ENCODE measurements at regions not wholly inside any gene's neighbourhood (a gene's known extent, or its start where the extent isn't known, plus 50 kb on each side); places are given as distances from the start of the nearest gene placed in this dataset.
A peak's percentile ranks its signal among the peaks of the same experiment; 100 is the strongest.

DNA sequence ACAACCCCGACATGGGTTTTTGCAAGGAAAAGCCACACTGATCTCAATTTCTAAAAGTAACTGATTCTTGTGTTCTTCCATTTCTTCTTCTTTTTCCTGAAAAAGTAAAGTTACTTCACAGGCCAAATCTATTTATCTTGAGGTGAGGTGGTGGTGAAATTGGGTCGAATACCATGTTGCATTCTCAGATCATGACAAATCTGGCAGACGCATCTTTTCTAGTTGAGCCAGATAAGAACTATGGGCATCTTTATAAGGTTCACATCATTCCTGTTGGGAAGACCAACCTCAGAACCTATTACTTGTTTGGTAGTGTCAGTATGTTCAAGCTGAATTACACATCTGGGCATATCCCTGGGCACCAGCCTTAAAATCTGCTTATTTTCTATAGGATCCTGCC, 78.6 kb upstream of the USP25 start:
- Histone ChIP-seq H3F3A (ENCODE audit: insufficient read depth) (no peaks in the 10 kb centered on the region), H3K4me2 (ENCODE audit: unreplicated experiment) (no peak overlapping the region), H3K9me3 (ENCODE audit: low read depth) (no peaks in the 10 kb centered on the region), H3K4me3 (no peak overlapping the region), H4K20me1 (ENCODE audit: insufficient read depth) (no peaks in the 10 kb centered on the region), H3K9me2 (ENCODE audit: insufficient read depth) (no peaks in the 10 kb centered on the region), H3K27ac (no peak overlapping the region), H3K4me1 (ENCODE audit: insufficient read depth) (no peaks in the 10 kb centered on the region), H2AFZ (no peak overlapping the region), H3K79me2 (ENCODE audit: insufficient read depth) (no peaks in the 10 kb centered on the region), H3K36me3 (ENCODE audit: low read depth) (no peaks in the 10 kb centered on the region), H3K27me3 (replicated peaks; ENCODE audit: insufficient read depth) (no peaks in the 10 kb centered on the region), H3K9ac (no peak overlapping the region)
- 52 to 53% methylated on average over 3 of the region's 3 CpGs for WGBS, 2 experiments (ENCODE audit: low coverage in 1 of 2, low lambda C conversion rate in 2 of 2, missing lambda C conversion rate in 2 of 2)
- TF ChIP-seq EZH2phosphoT487 (IDR thresholded peaks at IDR 0.05; ENCODE audit: insufficient read depth, low read depth): no peak
- no peak for DNase-seq
- in situ Hi-C loops (cut with MboI): no loop called here

DNA sequence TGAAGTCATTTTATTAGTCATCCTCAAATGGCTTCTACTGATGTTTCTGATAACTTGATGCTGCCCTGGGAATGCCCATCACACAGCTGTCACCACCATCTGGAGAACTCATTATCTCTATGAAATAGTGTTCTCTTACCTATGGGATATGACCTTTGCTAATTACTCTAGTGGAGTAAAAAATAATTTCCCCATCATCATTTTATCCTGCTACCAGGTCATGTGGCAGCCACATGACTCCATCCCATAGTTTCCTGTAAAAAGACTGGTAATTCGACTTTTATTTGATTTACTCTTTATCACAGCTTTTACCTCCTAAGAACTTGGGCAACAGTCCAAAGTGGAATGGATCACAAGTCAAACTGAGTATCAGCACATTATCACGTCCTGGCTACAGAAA, 76.1 kb upstream of the USP25 start:
- Histone ChIP-seq H3F3A (ENCODE audit: insufficient read depth) (no peaks in the 10 kb centered on the region), H3K9ac (no peak overlapping the region), H3K79me2 (ENCODE audit: insufficient read depth) (no peaks in the 10 kb centered on the region), H3K9me3 (ENCODE audit: low read depth) (no peaks in the 10 kb centered on the region), H3K4me1 (ENCODE audit: insufficient read depth) (no peaks in the 10 kb centered on the region), H4K20me1 (ENCODE audit: insufficient read depth) (no peaks in the 10 kb centered on the region), H2AFZ (no peak overlapping the region), H3K27ac (no peak overlapping the region), H3K9me2 (ENCODE audit: insufficient read depth) (no peaks in the 10 kb centered on the region), H3K36me3 (ENCODE audit: low read depth) (no peaks in the 10 kb centered on the region), H3K27me3 (replicated peaks; ENCODE audit: insufficient read depth) (no peaks in the 10 kb centered on the region), H3K4me3 (no peak overlapping the region), H3K4me2 (ENCODE audit: unreplicated experiment) (no peak overlapping the region)
- TF ChIP-seq EZH2phosphoT487 (IDR thresholded peaks at IDR 0.05; ENCODE audit: insufficient read depth, low read depth) (no peak), EZH2 (IDR thresholded peaks at IDR 0.05; ENCODE audit: insufficient read depth, poor library complexity, severe bottlenecking) (no peak)
- no peak for DNase-seq
- in situ Hi-C loops (cut with MboI): no loop called here
- 34 to 37% methylated on average over 2 of the region's 2 CpGs for WGBS, 2 experiments (ENCODE audit: low coverage in 1 of 2, low lambda C conversion rate in 2 of 2, missing lambda C conversion rate in 2 of 2)

DNA sequence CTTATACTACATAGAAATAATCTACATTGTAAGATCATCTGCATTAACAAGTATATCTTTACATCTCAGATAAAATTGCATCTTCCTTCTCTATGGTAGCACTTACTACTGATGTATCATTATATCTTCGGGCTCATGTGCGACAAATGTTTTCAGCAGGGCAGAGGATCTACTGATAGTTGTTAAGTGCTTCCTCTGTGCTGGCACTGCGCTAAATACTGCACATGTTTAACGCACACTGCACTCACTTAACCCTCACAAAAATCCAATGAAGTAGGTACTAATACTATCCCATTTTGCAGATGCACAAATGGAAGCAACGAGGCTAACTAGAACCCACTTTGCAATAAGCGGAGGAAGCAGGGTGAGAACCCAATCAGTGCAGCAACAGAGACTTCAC, 75.6 kb upstream of the USP25 start:
- H3K4me2 ChIP-seq (ENCODE audit: unreplicated experiment): no peak overlapping the region
- WGBS, 2 experiments (ENCODE audit: low coverage in 1 of 2, low lambda C conversion rate in 2 of 2, missing lambda C conversion rate in 2 of 2): 91 to 92% methylated on average over 6 of the region's 6 CpGs

DNA sequence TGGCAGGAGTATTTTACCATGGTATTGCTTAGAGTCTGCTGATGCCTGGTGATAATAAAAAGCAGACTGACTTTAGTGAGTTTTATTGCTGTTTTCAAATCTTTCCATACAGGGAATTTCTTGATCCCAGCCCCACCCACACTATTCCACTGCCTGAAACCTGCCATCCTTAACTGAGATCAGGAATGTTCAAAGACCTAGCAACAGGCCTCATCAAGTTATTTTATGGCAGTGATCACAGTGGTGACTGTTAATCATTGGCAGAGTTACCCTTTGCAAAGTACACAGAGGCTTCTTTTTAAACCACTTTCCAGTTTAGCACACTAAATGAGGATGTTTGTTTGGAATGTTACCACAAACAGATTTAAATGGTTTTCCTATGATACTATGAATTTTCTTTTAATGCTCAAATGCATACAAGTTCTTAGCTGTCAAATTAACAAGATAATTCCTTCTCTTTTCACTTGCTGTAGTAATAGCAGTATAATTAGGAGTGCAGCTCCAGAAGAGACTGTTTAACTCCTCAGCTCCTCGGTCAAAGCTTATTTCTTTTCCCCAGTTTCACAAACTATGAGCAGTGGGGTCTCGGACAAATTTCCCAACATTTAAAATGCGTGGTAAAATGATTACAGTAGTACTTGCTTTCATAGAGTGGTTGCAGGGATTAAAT, 69.9 kb upstream of the USP25 start:
- Histone ChIP-seq H2AFZ (peak overlapping the region; percentile 3; the same call in 1 of the 2 replicates), H3K4me1 (ENCODE audit: insufficient read depth) (peaks cover 5% of the 10 kb centered on the region; the same call in 1 of the 2 replicates), H3K4me2 (ENCODE audit: unreplicated experiment) (no peak overlapping the region), H3K9me3 (ENCODE audit: low read depth) (no peaks in the 10 kb centered on the region), H4K20me1 (ENCODE audit: insufficient read depth) (no peaks in the 10 kb centered on the region), H3K9me2 (ENCODE audit: insufficient read depth) (no peaks in the 10 kb centered on the region), H3F3A (ENCODE audit: insufficient read depth) (no peaks in the 10 kb centered on the region), H3K27me3 (replicated peaks; ENCODE audit: insufficient read depth) (no peaks in the 10 kb centered on the region), H3K9ac (no peak overlapping the region), H3K27ac (no peak overlapping the region), H3K79me2 (ENCODE audit: insufficient read depth) (no peaks in the 10 kb centered on the region), H3K36me3 (ENCODE audit: low read depth) (no peaks in the 10 kb centered on the region), H3K4me3 (no peak overlapping the region)
- 52 to 53% methylated on average over 3 of the region's 3 CpGs for WGBS, 2 experiments (ENCODE audit: low coverage in 1 of 2, low lambda C conversion rate in 2 of 2, missing lambda C conversion rate in 2 of 2)
- TF ChIP-seq EZH2 (IDR thresholded peaks at IDR 0.05; ENCODE audit: insufficient read depth, poor library complexity, severe bottlenecking): no peak
- TF ChIP-seq EZH2phosphoT487 (IDR thresholded peaks at IDR 0.05; ENCODE audit: insufficient read depth, low read depth): no peak
- DNase-seq: no peak
- in situ Hi-C loops (cut with MboI): no loop called here

More for the DNA sequence above, 75.6 kb upstream of the USP25 start:
- TF ChIP-seq EZH2phosphoT487 (IDR thresholded peaks at IDR 0.05; ENCODE audit: insufficient read depth, low read depth) (no peak), EZH2 (IDR thresholded peaks at IDR 0.05; ENCODE audit: insufficient read depth, poor library complexity, severe bottlenecking) (no peak)
- H3K9ac ChIP-seq: no peak overlapping the region
- H3K27ac ChIP-seq: no peak overlapping the region
- H3K9me3 ChIP-seq (ENCODE audit: low read depth): no peaks in the 10 kb centered on the region
- in situ Hi-C loops (cut with MboI): no loop called here
- no peaks in the 10 kb centered on the region for H3K9me2 ChIP-seq (ENCODE audit: insufficient read depth)
- H3K36me3 ChIP-seq (ENCODE audit: low read depth): no peaks in the 10 kb centered on the region
- H2AFZ ChIP-seq: no peak overlapping the region
- H3K4me1 ChIP-seq (ENCODE audit: insufficient read depth): no peaks in the 10 kb centered on the region
- H4K20me1 ChIP-seq (ENCODE audit: insufficient read depth): no peaks in the 10 kb centered on the region
- H3F3A ChIP-seq (ENCODE audit: insufficient read depth): no peaks in the 10 kb centered on the region
- H3K79me2 ChIP-seq (ENCODE audit: insufficient read depth): no peaks in the 10 kb centered on the region
- H3K27me3 ChIP-seq (replicated peaks; ENCODE audit: insufficient read depth): no peaks in the 10 kb centered on the region
- H3K4me3 ChIP-seq: no peak overlapping the region
- DNase-seq: no peak

DNA sequence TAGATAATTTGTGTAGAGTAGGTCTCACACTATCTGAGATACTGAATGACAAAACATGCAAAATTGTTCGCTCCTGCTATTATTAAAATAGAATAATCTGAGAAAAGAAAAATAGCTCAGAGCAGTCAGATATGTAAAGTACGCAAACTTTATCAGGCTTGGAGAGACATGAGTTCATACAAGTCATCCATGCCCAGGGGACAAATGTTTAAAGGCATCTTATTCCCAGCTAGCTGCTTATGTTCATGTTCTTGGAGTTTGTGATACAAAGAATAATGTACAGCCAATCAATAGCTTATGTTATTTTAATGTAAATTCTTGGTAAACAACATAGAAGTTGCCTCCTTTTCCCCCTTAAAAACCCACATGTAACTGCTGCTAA, 69.4 kb upstream of the USP25 start:
- H3K4me2 ChIP-seq (ENCODE audit: unreplicated experiment): no peak overlapping the region
- no peaks in the 10 kb centered on the region for H3K36me3 ChIP-seq (ENCODE audit: low read depth)
- H3F3A ChIP-seq (ENCODE audit: insufficient read depth): no peaks in the 10 kb centered on the region
- peaks cover 5% of the 10 kb centered on the region; the same call in 1 of the 2 replicates for H3K4me1 ChIP-seq (ENCODE audit: insufficient read depth)
- no peaks in the 10 kb centered on the region for H3K27me3 ChIP-seq (replicated peaks; ENCODE audit: insufficient read depth)
- WGBS, 2 experiments (ENCODE audit: low coverage in 1 of 2, low lambda C conversion rate in 2 of 2, missing lambda C conversion rate in 2 of 2): 88 to 90% methylated on average over 2 of the region's 2 CpGs
- H3K27ac ChIP-seq: no peak overlapping the region
- TF ChIP-seq EZH2 (IDR thresholded peaks at IDR 0.05; ENCODE audit: insufficient read depth, poor library complexity, severe bottlenecking) (no peak), EZH2phosphoT487 (IDR thresholded peaks at IDR 0.05; ENCODE audit: insufficient read depth, low read depth) (no peak)
- H3K4me3 ChIP-seq: no peak overlapping the region
- H3K79me2 ChIP-seq (ENCODE audit: insufficient read depth): no peaks in the 10 kb centered on the region
- in situ Hi-C loops (cut with MboI): no loop called here
- H3K9me3 ChIP-seq (ENCODE audit: low read depth): no peaks in the 10 kb centered on the region
- no peak for DNase-seq
- no peaks in the 10 kb centered on the region for H4K20me1 ChIP-seq (ENCODE audit: insufficient read depth)
- no peaks in the 10 kb centered on the region for H3K9me2 ChIP-seq (ENCODE audit: insufficient read depth)
- H3K9ac ChIP-seq: no peak overlapping the region
- no peak overlapping the region for H2AFZ ChIP-seq
